DMS153 (cell line): ENCODE measurements at regions not wholly inside any gene's neighbourhood (a gene's known extent, or its start where the extent isn't known, plus 50 kb on each side); places are given as distances from the start of the nearest gene placed in this dataset.

Experiments used
- DNase-seq: peaks from one replicate; lab custom pipeline; 2025; lab: John Stamatoyannopoulos, UW

GRCh38 chr1:208587110-208587509 is 342.9 kb upstream of the PLXNA2 start:
- no peak for DNase-seq

GRCh38 chr1:208593306-208594006 is 349.3 kb upstream of the PLXNA2 start:
- no peak for DNase-seq

GRCh38 chr1:208595236-208595635 is 351.1 kb upstream of the PLXNA2 start:
- DNase-seq: no peak

GRCh38 chr1:208595745-208596144 is 351.6 kb upstream of the PLXNA2 start:
- no peak for DNase-seq

GRCh38 chr1:208597571-208597970 is 353.4 kb upstream of the PLXNA2 start:
- DNase-seq: no peak

GRCh38 chr1:208598021-208598420 is 353.8 kb upstream of the PLXNA2 start:
- no peak for DNase-seq

GRCh38 chr1:208599063-208599462 is 354.9 kb upstream of the PLXNA2 start:
- DNase-seq: no peak

- no peak for DNase-seq
Observed at GRCh38 chr1:208600456-208601190, 356.4 kb upstream of the PLXNA2 start.

- DNase-seq: no peak
Observed at GRCh38 chr1:208601561-208601960, 357.4 kb upstream of the PLXNA2 start.

GRCh38 chr1:208603721-208604120 is 359.5 kb upstream of the PLXNA2 start:
- DNase-seq: no peak

GRCh38 chr1:208604295-208604694 is 360.1 kb upstream of the PLXNA2 start:
- DNase-seq: no peak

- no peak for DNase-seq
Observed at GRCh38 chr1:208606959-208607358, 362.8 kb upstream of the PLXNA2 start.

GRCh38 chr1:208607616-208608015 is 363.4 kb upstream of the PLXNA2 start:
- DNase-seq: no peak

GRCh38 chr1:208614610-208615009 is 370.4 kb upstream of the PLXNA2 start:
- no peak for DNase-seq

GRCh38 chr1:208615371-208615770 is 371.2 kb upstream of the PLXNA2 start:
- no peak for DNase-seq

GRCh38 chr1:208616776-208617175 is 372.6 kb upstream of the PLXNA2 start:
- no peak for DNase-seq

- no peak for DNase-seq
Observed at GRCh38 chr1:208628022-208628914, 384.1 kb upstream of the PLXNA2 start.

GRCh38 chr1:208631092-208631491 is 386.9 kb upstream of the PLXNA2 start:
- DNase-seq: no peak

- DNase-seq: no peak
Observed at GRCh38 chr1:208631506-208631905, 387.3 kb upstream of the PLXNA2 start.

GRCh38 chr1:208634346-208635140 is 390.4 kb upstream of the PLXNA2 start:
- DNase-seq: no peak

- DNase-seq: no peak
Observed at GRCh38 chr1:208637181-208637580, 393.0 kb upstream of the PLXNA2 start.

GRCh38 chr1:208639382-208639781 is 395.2 kb upstream of the PLXNA2 start:
- no peak for DNase-seq
